ENCODE measurements at regions not wholly inside any gene's neighbourhood (a gene's known extent, or its start where the extent isn't known, plus 50 kb on each side); places are given as distances from the start of the nearest gene placed in this dataset.

GRCh38 chr7:98040626-98041360 is 50.8 kb upstream of the OCM2 start:
- DNase-seq (ENCODE audit: low spot score): no peak

GRCh38 chr7:98046816-98047215 is 56.8 kb upstream of the OCM2 start:
- no peak for DNase-seq (ENCODE audit: low spot score)

- no peak for DNase-seq (ENCODE audit: low spot score)
Measured at GRCh38 chr7:98049034-98049433, 57.6 kb upstream of the LMTK2 start.

- DNase-seq (ENCODE audit: low spot score): peak; percentile 9
Measured at GRCh38 chr7:98051118-98051744, 55.4 kb upstream of the LMTK2 start.

- no peak for DNase-seq (ENCODE audit: low spot score)
Measured at GRCh38 chr7:98054585-98054984, 52.1 kb upstream of the LMTK2 start.

GRCh38 chr7:98056580-98056979 is 50.1 kb upstream of the LMTK2 start:
- DNase-seq (ENCODE audit: low spot score): no peak
